Large intestine (tissue), 3 donors: ENCODE measurements at regions not wholly inside any gene's neighbourhood (a gene's known extent, or its start where the extent isn't known, plus 50 kb on each side); places are given as distances from the start of the nearest gene placed in this dataset.

Experiments used
- DNase-seq, 2 donors: peaks; one replicate each; pipeline versions ENCODE4 v3.0.0 to v3.0.0-alpha.2; 2013
- H3K27ac ChIP-seq: one replicate; pipeline ENCODE4 v1.5.1; 2013; ENCODE audit warnings: low read length
- H3K27me3 ChIP-seq: 2 replicates; pipeline ENCODE4 v1.6.1; 2013; ENCODE audit warnings: low read length; ENCODE audit not compliant: control insufficient read depth, insufficient read depth
- H3K36me3 ChIP-seq: 2 replicates; pipeline ENCODE4 v1.6.1; 2013; ENCODE audit warnings: low read length; ENCODE audit not compliant: control insufficient read depth, insufficient read depth
- H3K4me1 ChIP-seq: one replicate; pipeline ENCODE4 v1.6.1; 2013; ENCODE audit warnings: low read length; ENCODE audit not compliant: control insufficient read depth, insufficient read depth
- H3K4me3 ChIP-seq: one replicate; pipeline ENCODE4 v1.5.1; 2013; ENCODE audit warnings: low read length
- H3K9me3 ChIP-seq: one replicate; pipeline ENCODE4 v1.6.1; 2013; ENCODE audit warnings: mild to moderate bottlenecking, low read depth, low read length, moderate library complexity; ENCODE audit not compliant: control insufficient read depth
- WGBS: methylation state at CpG from one replicate; pipeline ENCODE4 v1.1.5; 2013; ENCODE audit warnings: low lambda C conversion rate; ENCODE audit not compliant: insufficient coverage; 5-methylcytosine and 5-hydroxymethylcytosine counted together

GRCh38 chrX:7240929-7241328 lies 93.0 kb upstream of the PUDP start:
- H3K9me3 ChIP-seq: no peaks in the 10 kb centered on the region
- H3K36me3 ChIP-seq: no peaks in the 10 kb centered on the region
- H3K27ac ChIP-seq: no peak overlapping the region
- no peak overlapping the region for H3K4me3 ChIP-seq
- no CpG with 5 or more reads among the region's 2 CpGs for WGBS
- H3K4me1 ChIP-seq: no peaks in the 10 kb centered on the region
- DNase-seq: no peak
- no peaks in the 10 kb centered on the region for H3K27me3 ChIP-seq

GRCh38 chrX:7235071-7235470 lies 87.1 kb upstream of the PUDP start:
- Histone ChIP-seq H3K4me1 (no peaks in the 10 kb centered on the region), H3K27ac (no peak overlapping the region), H3K27me3 (no peaks in the 10 kb centered on the region), H3K4me3 (no peak overlapping the region), H3K36me3 (no peaks in the 10 kb centered on the region), H3K9me3 (no peaks in the 10 kb centered on the region)
- no peak for DNase-seq

GRCh38 chrX:7233580-7234406 lies 85.8 kb upstream of the PUDP start:
- no CpG with 5 or more reads among the region's 4 CpGs for WGBS
- no peaks in the 10 kb centered on the region for H3K4me1 ChIP-seq
- no peak for DNase-seq
- H3K9me3 ChIP-seq: no peaks in the 10 kb centered on the region
- no peak overlapping the region for H3K27ac ChIP-seq
- no peak overlapping the region for H3K4me3 ChIP-seq
- no peaks in the 10 kb centered on the region for H3K36me3 ChIP-seq
- H3K27me3 ChIP-seq: no peaks in the 10 kb centered on the region

GRCh38 chrX:7228226-7228625 lies 80.3 kb upstream of the PUDP start:
- H3K27ac ChIP-seq: no peak overlapping the region
- no peaks in the 10 kb centered on the region for H3K4me1 ChIP-seq
- no peak overlapping the region for H3K4me3 ChIP-seq
- no peaks in the 10 kb centered on the region for H3K9me3 ChIP-seq
- DNase-seq: no peak
- H3K27me3 ChIP-seq: no peaks in the 10 kb centered on the region
- no peaks in the 10 kb centered on the region for H3K36me3 ChIP-seq
- no CpG with 5 or more reads among the region's 2 CpGs for WGBS

GRCh38 chrX:7225338-7225737 lies 77.4 kb upstream of the PUDP start:
- Histone ChIP-seq H3K4me3 (no peak overlapping the region), H3K36me3 (no peaks in the 10 kb centered on the region), H3K27ac (no peak overlapping the region), H3K27me3 (no peaks in the 10 kb centered on the region), H3K9me3 (no peaks in the 10 kb centered on the region), H3K4me1 (no peaks in the 10 kb centered on the region)
- no CpG with 5 or more reads among the region's 2 CpGs for WGBS
- DNase-seq: no peak

- H3K9me3 ChIP-seq: no peaks in the 10 kb centered on the region
- DNase-seq: no peak
- H3K4me1 ChIP-seq: no peaks in the 10 kb centered on the region
- WGBS: no CpG with 5 or more reads among the region's 2 CpGs
- H3K4me3 ChIP-seq: no peak overlapping the region
- H3K27ac ChIP-seq: no peak overlapping the region
- H3K27me3 ChIP-seq: no peaks in the 10 kb centered on the region
- no peaks in the 10 kb centered on the region for H3K36me3 ChIP-seq
These were observed 75.3 kb upstream of the PUDP start for GRCh38 chrX:7223271-7223670.

- no peaks in the 10 kb centered on the region for H3K36me3 ChIP-seq
- no peak overlapping the region for H3K27ac ChIP-seq
- DNase-seq: no peak
- no peak overlapping the region for H3K4me3 ChIP-seq
- no CpG with 5 or more reads among the region's 10 CpGs for WGBS
- no peaks in the 10 kb centered on the region for H3K4me1 ChIP-seq
- H3K9me3 ChIP-seq: no peaks in the 10 kb centered on the region
- no peaks in the 10 kb centered on the region for H3K27me3 ChIP-seq
These were observed 72.2 kb upstream of the PUDP start for GRCh38 chrX:7220121-7220520.

GRCh38 chrX:7219153-7219705 lies 71.3 kb upstream of the PUDP start:
- Histone ChIP-seq H3K4me1 (no peaks in the 10 kb centered on the region), H3K27me3 (no peaks in the 10 kb centered on the region), H3K36me3 (no peaks in the 10 kb centered on the region), H3K4me3 (no peak overlapping the region), H3K9me3 (no peaks in the 10 kb centered on the region), H3K27ac (no peak overlapping the region)
- no CpG with 5 or more reads among the region's 7 CpGs for WGBS
- DNase-seq: no peak

- Histone ChIP-seq H3K27ac (no peak overlapping the region), H3K4me1 (no peaks in the 10 kb centered on the region), H3K4me3 (no peak overlapping the region), H3K36me3 (no peaks in the 10 kb centered on the region), H3K27me3 (no peaks in the 10 kb centered on the region), H3K9me3 (no peaks in the 10 kb centered on the region)
- no peak for DNase-seq
- WGBS: 80% methylated on average over 1 of the region's 8 CpGs
These were observed 70.6 kb upstream of the PUDP start for GRCh38 chrX:7218321-7219152.

- no peaks in the 10 kb centered on the region for H3K4me1 ChIP-seq
These were observed 69.1 kb upstream of the PUDP start for GRCh38 chrX:7216981-7217587.

More at GRCh38 chrX:7216981-7217587, 69.1 kb upstream of the PUDP start:
- H3K9me3 ChIP-seq: no peaks in the 10 kb centered on the region
- no peak for DNase-seq
- H3K36me3 ChIP-seq: no peaks in the 10 kb centered on the region
- H3K27ac ChIP-seq: no peak overlapping the region
- WGBS: no CpG with 5 or more reads among the region's 6 CpGs
- H3K27me3 ChIP-seq: no peaks in the 10 kb centered on the region
- H3K4me3 ChIP-seq: no peak overlapping the region
